Suprapubic skin (tissue), 4 donors: ENCODE measurements at regions not wholly inside any gene's neighbourhood (a gene's known extent, or its start where the extent isn't known, plus 50 kb on each side); places are given as distances from the start of the nearest gene placed in this dataset.

Experiments
- DNase-seq, 2 donors: peaks; one replicate each; pipeline ENCODE4 v3.0.0-alpha.2; 2019; ENCODE audit warnings: low spot score in 2 of 2
- H3K27ac ChIP-seq: fragments of 200-600 bp; sonication (generic); one replicate; pipeline ENCODE4 v1.5.1; 2019
- H3K27me3 ChIP-seq: fragments of 200-600 bp; sonication (generic); one replicate; pipeline ENCODE4 v1.5.1; 2019
- H3K36me3 ChIP-seq: fragments of 200-600 bp; sonication (generic); one replicate; pipeline ENCODE4 v1.5.1; 2019
- H3K4me1 ChIP-seq: fragments of 200-600 bp; sonication (generic); one replicate; pipeline ENCODE4 v1.5.1; 2019
- H3K4me3 ChIP-seq: fragments of 200-600 bp; sonication (generic); one replicate; pipeline ENCODE4 v1.5.1; 2019; ENCODE audit warnings: mild to moderate bottlenecking
- H3K9me3 ChIP-seq: fragments of 200-600 bp; sonication (generic); one replicate; pipeline ENCODE4 v1.5.1; 2019
- EP300 ChIP-seq: sonication (generic); formaldehyde crosslinking; IDR thresholded peaks from one replicate; pipeline ENCODE4 v1.6.1; 2017; ENCODE audit warnings: antibody characterized with exemption
- POLR2A ChIP-seq, 2 donors: fragments of 450-650 bp; IDR thresholded peaks; one replicate each; pipeline ENCODE4 v1.6.1; 2017; ENCODE audit warnings: antibody characterized with exemption in 2 of 2, mild to moderate bottlenecking in 2 of 2, moderate library complexity in 2 of 2
- POLR2AphosphoS5 ChIP-seq, 3 donors: sonication (generic); formaldehyde crosslinking; IDR thresholded peaks; one replicate each; pipeline ENCODE4 v1.6.1; 2017; ENCODE audit warnings: antibody characterized with exemption in 3 of 3
- WGBS: methylation state at CpG from one replicate; pipeline ENCODE4 v1.1.5; 2018; 5-methylcytosine and 5-hydroxymethylcytosine counted together
- TF ChIP-seq, protein P1 (sequence below), 2 donors: fragments of 200-600 bp in 1 of 2; fragments of 450-650 bp in 1 of 2; sonication (generic) in 1 of 2; IDR thresholded peaks; one replicate each; pipeline ENCODE4 v1.5.1; 2016 to 2019; ENCODE audit warnings: antibody characterized with exemption in 2 of 2, mild to moderate bottlenecking in 1 of 2, moderate library complexity in 1 of 2

DNA sequence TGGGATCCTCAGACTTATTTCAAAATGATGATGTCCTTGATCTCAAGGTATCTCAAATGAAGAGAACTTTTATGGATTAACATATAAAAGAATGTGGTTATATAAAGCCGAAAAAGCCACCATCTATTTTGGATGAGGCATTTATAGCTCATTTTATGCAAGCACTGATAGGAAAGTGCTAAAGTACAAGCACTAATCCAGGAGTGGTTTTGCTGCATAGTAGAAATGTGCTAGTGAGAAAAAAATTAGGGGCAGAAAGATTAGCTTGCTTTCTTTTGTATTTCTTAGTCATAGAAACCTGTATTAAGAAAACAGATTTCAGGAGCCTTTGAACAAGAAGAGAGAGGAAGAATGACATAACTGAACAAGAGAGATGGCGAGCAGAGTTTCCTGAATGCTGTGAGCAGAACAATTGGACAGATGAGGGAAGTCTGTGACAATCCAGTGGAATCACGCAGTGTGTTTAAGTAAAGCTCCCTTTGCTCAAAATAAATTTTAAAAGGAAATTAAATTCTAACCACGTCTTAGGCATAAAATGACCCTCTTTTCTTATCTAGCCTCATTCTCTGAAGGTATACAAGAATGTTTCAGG lies 238.2 kb upstream of the NOVA1 start:
- TF ChIP-seq EP300 = no peak
- TF ChIP-seq, protein P1, sequence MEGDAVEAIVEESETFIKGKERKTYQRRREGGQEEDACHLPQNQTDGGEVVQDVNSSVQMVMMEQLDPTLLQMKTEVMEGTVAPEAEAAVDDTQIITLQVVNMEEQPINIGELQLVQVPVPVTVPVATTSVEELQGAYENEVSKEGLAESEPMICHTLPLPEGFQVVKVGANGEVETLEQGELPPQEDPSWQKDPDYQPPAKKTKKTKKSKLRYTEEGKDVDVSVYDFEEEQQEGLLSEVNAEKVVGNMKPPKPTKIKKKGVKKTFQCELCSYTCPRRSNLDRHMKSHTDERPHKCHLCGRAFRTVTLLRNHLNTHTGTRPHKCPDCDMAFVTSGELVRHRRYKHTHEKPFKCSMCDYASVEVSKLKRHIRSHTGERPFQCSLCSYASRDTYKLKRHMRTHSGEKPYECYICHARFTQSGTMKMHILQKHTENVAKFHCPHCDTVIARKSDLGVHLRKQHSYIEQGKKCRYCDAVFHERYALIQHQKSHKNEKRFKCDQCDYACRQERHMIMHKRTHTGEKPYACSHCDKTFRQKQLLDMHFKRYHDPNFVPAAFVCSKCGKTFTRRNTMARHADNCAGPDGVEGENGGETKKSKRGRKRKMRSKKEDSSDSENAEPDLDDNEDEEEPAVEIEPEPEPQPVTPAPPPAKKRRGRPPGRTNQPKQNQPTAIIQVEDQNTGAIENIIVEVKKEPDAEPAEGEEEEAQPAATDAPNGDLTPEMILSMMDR (IDR thresholded peaks at IDR 0.05) = no peak
- no peak for TF ChIP-seq POLR2A (IDR thresholded peaks at IDR 0.05)
- no peak for TF ChIP-seq POLR2AphosphoS5 (IDR thresholded peaks at IDR 0.05)
- 73% methylated on average over 4 of the region's 4 CpGs for WGBS
- H3K9me3 ChIP-seq = no peaks in the 10 kb centered on the region
- no peak overlapping the region for H3K27ac ChIP-seq
- H3K36me3 ChIP-seq = no peaks in the 10 kb centered on the region
- DNase-seq = no peak
- H3K27me3 ChIP-seq = no peaks in the 10 kb centered on the region
- no peaks in the 10 kb centered on the region for H3K4me1 ChIP-seq
- no peak overlapping the region for H3K4me3 ChIP-seq

DNA sequence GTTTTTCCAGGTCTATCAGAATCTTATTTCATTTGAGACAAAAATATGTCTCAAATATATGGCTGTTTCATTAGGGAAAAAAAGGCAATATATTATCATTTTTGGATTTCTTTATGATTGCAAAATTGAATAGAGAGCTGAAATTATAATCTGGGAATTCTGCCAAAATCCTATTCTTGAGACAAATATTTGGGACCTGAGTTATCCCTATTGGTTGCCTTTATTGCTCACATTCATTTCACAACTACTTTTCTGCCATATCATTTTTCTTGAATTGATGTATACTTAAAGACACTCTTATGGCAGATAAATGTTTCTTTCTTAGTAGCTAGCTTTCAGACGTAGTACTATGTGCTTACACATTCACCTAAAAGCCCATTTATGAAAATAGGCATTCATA lies 241.6 kb upstream of the NOVA1 start:
- 79% methylated on average over 1 of the region's 1 CpG for WGBS
- TF ChIP-seq POLR2AphosphoS5 (IDR thresholded peaks at IDR 0.05) (no peak), EP300 (no peak), POLR2A (IDR thresholded peaks at IDR 0.05) (no peak)
- TF ChIP-seq, protein P1 (IDR thresholded peaks at IDR 0.05) = no peak
- no peak for DNase-seq
- Histone ChIP-seq H3K27ac (no peak overlapping the region), H3K4me1 (no peaks in the 10 kb centered on the region), H3K27me3 (no peaks in the 10 kb centered on the region), H3K4me3 (no peak overlapping the region), H3K36me3 (no peaks in the 10 kb centered on the region), H3K9me3 (no peaks in the 10 kb centered on the region)

DNA sequence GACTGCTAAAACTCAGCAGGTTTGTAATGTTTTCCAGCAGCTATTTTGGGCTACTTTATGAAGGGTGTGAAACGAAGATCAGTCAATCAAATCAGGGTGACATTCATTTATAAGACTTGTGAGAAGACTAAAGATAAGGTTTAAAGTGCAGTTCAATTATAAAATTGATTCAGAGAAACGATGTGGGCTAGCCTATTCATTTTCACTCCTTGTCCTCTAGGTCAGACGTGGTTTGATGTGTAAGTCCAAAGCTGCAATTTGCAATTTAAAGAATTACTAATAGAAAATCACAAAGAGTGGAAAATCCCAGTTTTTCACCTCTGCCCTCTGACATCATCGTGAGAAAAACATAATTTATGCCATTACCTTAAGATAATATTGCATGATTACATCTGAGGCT lies 243.5 kb upstream of the NOVA1 start:
- Histone ChIP-seq H3K4me1 (no peaks in the 10 kb centered on the region), H3K27ac (no peak overlapping the region), H3K4me3 (no peak overlapping the region), H3K36me3 (no peaks in the 10 kb centered on the region), H3K9me3 (no peaks in the 10 kb centered on the region), H3K27me3 (no peaks in the 10 kb centered on the region)
- TF ChIP-seq POLR2A (IDR thresholded peaks at IDR 0.05) = no peak
- TF ChIP-seq, protein P1 (IDR thresholded peaks at IDR 0.05) = no peak
- no peak for TF ChIP-seq EP300
- no peak for TF ChIP-seq POLR2AphosphoS5 (IDR thresholded peaks at IDR 0.05)
- 43% methylated on average over 4 of the region's 4 CpGs for WGBS
- DNase-seq = no peak

DNA sequence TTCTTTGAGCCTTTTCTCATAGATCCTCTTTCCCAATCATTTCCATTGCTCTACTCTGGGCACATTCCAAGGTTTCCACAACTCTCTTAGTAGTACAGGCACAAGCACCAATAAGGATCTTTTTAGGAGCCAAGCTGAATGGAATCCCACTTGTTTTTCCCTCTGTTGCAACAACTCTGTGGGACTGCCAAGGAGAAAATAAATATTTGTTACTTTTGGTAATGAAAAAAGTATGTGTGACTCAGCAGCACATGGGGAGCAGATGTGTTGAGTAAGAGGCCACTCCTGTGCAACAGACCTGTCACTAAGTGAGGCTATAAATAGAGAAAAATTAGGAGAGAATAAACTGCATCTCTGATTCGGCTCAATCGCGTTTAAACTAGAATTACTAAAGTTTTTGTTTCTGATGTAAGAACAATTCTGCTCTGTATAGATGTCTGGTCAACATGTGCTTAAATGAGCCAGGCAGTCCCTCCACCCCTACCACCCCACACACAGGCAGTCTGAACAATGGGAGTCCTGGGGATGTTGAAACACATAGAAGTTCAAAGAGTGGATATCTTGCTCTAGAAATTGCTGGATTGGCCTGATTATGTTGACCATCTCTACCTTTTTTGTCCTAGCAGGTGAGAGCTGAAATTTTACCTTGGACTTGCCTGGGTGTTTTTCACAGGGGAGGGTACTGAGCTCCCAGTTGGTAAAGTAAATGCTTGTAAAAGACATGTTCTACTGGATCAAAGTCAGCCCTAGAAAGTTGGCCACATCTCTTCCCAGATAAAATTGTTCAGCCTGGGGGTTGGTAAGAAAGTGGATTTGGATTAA lies 244.3 kb upstream of the NOVA1 start:
- TF ChIP-seq POLR2A (IDR thresholded peaks at IDR 0.05) (no peak), POLR2AphosphoS5 (IDR thresholded peaks at IDR 0.05) (peak; percentile 53 to 96 (median 67)), EP300 (no peak)
- TF ChIP-seq, protein P1 (IDR thresholded peaks at IDR 0.05) = no peak
- no peaks in the 10 kb centered on the region for H3K9me3 ChIP-seq
- WGBS = 26% methylated on average over 3 of the region's 3 CpGs
- H3K27ac ChIP-seq = peak overlapping the region; percentile 71
- no peaks in the 10 kb centered on the region for H3K36me3 ChIP-seq
- no peaks in the 10 kb centered on the region for H3K4me1 ChIP-seq
- H3K4me3 ChIP-seq = no peak overlapping the region
- peak; percentile 79 to 80 for DNase-seq
- H3K27me3 ChIP-seq = no peaks in the 10 kb centered on the region

DNA sequence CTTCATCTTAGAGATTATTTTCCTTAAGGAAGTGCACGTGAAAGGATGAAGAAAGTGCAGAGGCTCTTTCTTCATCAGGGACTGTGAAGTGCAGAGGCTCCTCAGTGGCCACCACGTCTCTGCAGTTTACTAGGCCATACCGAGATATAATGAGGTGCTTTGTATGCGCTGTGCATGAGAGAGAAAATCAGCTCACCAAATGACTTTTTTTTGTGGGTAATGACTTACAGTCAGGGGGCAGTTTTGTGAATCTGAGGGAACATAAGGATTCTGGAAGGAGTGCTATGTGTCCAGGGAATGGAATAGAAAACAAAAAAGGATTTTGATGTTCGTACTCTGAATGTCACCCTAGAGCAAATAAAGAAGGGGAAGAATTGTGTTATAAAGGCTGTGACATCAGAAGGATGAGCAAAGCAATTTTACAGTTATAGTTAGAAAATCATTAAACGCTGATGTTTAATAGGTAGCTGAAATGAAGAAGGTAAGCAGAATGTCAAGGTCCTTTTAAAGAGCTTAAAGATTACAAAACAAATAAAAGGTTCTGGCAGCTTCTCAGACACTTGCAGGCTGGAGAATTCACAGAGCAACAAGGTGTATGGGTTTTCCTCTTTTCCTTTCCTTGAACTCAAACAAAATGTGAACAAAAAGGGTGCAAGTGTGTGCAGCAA lies 247.5 kb upstream of the NOVA1 start:
- DNase-seq = no peak
- TF ChIP-seq POLR2A (IDR thresholded peaks at IDR 0.05) = no peak
- no peak for TF ChIP-seq EP300
- no peak for TF ChIP-seq POLR2AphosphoS5 (IDR thresholded peaks at IDR 0.05)
- TF ChIP-seq, protein P1 (IDR thresholded peaks at IDR 0.05) = no peak
- H3K27ac ChIP-seq = no peak overlapping the region
- no peaks in the 10 kb centered on the region for H3K4me1 ChIP-seq
- H3K27me3 ChIP-seq = no peaks in the 10 kb centered on the region
- 86% methylated on average over 6 of the region's 6 CpGs for WGBS
- no peaks in the 10 kb centered on the region for H3K9me3 ChIP-seq
- no peak overlapping the region for H3K4me3 ChIP-seq
- H3K36me3 ChIP-seq = no peaks in the 10 kb centered on the region
